ENCODE measurements at regions not wholly inside any gene's neighbourhood (a gene's known extent, or its start where the extent isn't known, plus 50 kb on each side); places are given as distances from the start of the nearest gene placed in this dataset.
A peak's percentile ranks its signal among the peaks of the same experiment; 100 is the strongest.

DNA sequence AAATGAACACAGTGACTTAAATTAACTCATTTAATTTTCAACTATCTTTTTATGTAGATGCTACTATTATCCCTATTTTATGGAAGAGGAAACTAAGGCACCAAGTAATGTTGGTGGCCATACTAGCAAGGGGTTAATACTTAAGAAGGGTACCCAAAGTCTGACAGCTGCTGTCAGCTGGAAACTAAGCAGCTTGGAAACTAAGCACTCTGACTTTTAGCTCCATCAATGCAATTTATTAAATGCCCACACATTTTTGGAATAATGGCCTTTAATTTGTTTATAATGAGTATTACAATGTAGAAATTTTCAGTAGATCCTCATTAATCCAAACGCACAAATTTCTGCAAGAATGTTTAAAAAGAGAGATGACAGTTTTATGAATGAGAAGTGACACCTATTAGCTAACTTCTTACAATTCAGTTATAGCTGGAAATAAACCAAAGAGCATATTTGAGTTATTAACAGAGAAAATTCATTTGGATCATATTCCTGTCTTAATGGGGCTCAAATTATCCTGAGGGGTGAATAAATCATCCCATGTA lies 483.1 kb upstream of the MBL2 start:
- H3K4me1 ChIP-seq (ENCODE audit: low read depth) = no peaks in the 10 kb centered on the region
- no peaks in the 10 kb centered on the region for H3K9me3 ChIP-seq (ENCODE audit: low read depth)
- TF ChIP-seq CTCF (IDR thresholded peaks at IDR 0.05; ENCODE audit: low read depth, low read length) = no peak
- H3K27me3 ChIP-seq = no peaks in the 10 kb centered on the region
- H3K36me3 ChIP-seq = no peaks in the 10 kb centered on the region
- DNase-seq (ENCODE audit: low read depth in 1 of 2, low spot score in 1 of 2) = no peak
- no peak overlapping the region for H3K4me3 ChIP-seq
- no peak overlapping the region for H3K27ac ChIP-seq

DNA sequence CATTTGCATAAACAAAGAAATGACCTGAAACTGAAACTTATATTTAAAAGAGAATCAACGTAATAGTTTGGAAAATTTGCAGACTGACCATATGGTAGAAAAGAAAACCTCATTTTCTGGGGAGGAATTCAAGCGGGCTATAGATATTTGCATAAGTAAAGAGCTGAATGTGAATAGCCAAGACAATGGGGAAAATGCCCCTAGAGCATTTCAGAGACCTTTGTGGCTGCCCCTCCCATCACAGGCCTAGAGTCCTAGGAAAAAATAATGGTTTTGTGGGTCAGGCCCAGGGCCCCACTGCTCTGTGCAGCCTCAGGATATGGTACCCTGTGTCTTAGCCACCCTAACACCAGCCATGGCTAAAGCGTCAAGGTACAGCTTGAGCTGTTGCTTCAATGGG lies 480.6 kb upstream of the MBL2 start:
- Histone ChIP-seq H3K4me1 (ENCODE audit: low read depth) (no peaks in the 10 kb centered on the region), H3K36me3 (no peaks in the 10 kb centered on the region), H3K27ac (no peak overlapping the region), H3K27me3 (no peaks in the 10 kb centered on the region), H3K4me3 (no peak overlapping the region), H3K9me3 (ENCODE audit: low read depth) (no peaks in the 10 kb centered on the region)
- TF ChIP-seq CTCF (IDR thresholded peaks at IDR 0.05; ENCODE audit: low read depth, low read length) = no peak
- DNase-seq (ENCODE audit: low read depth in 1 of 2, low spot score in 1 of 2) = no peak

- no peak for DNase-seq (ENCODE audit: low read depth in 1 of 2, low spot score in 1 of 2)
- TF ChIP-seq CTCF (IDR thresholded peaks at IDR 0.05; ENCODE audit: low read depth, low read length) = no peak
- Histone ChIP-seq H3K27me3 (no peaks in the 10 kb centered on the region), H3K4me3 (no peak overlapping the region), H3K9me3 (ENCODE audit: low read depth) (no peaks in the 10 kb centered on the region), H3K27ac (no peak overlapping the region), H3K4me1 (ENCODE audit: low read depth) (no peaks in the 10 kb centered on the region), H3K36me3 (no peaks in the 10 kb centered on the region)
Observed at GRCh38 chr10:53239873-53240272, 467.3 kb upstream of the MBL2 start.

DNA sequence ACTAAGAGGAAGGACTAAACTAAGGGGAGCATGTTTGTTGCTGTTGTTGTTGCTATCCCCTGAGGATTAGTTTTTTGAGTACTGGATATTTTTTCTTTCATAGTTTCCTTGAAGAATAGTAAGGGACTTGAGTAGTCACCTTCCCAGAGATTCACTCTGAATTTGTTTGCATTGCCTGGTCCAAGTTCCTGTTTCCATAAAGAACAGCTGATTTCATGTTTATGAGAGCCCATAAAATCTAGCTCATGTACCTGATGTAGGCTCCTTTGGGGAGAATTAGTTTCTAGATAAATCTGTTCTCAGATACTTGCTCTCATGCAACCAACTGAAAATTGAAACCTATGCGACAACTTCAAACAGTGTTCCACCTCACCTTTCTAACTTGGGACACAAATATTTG lies 464.4 kb upstream of the MBL2 start:
- no peak overlapping the region for H3K4me3 ChIP-seq
- DNase-seq (ENCODE audit: low read depth in 1 of 2, low spot score in 1 of 2) = no peak
- no peaks in the 10 kb centered on the region for H3K27me3 ChIP-seq
- TF ChIP-seq CTCF (IDR thresholded peaks at IDR 0.05; ENCODE audit: low read depth, low read length) = no peak
- peaks cover 15% of the 10 kb centered on the region for H3K4me1 ChIP-seq (ENCODE audit: low read depth)
- H3K9me3 ChIP-seq (ENCODE audit: low read depth) = no peaks in the 10 kb centered on the region
- no peak overlapping the region for H3K27ac ChIP-seq
- no peaks in the 10 kb centered on the region for H3K36me3 ChIP-seq

GRCh38 chr10:53233749-53234148 lies 461.2 kb upstream of the MBL2 start:
- Histone ChIP-seq H3K36me3 (no peaks in the 10 kb centered on the region), H3K27me3 (no peaks in the 10 kb centered on the region), H3K27ac (peak overlapping the region; percentile 5), H3K4me3 (no peak overlapping the region), H3K4me1 (ENCODE audit: low read depth) (peaks cover 15% of the 10 kb centered on the region), H3K9me3 (ENCODE audit: low read depth) (no peaks in the 10 kb centered on the region)
- DNase-seq (ENCODE audit: low read depth in 1 of 2, low spot score in 1 of 2) = no peak
- no peak for TF ChIP-seq CTCF (IDR thresholded peaks at IDR 0.05; ENCODE audit: low read depth, low read length)

GRCh38 chr10:53230651-53231050 lies 458.1 kb upstream of the MBL2 start:
- H3K9me3 ChIP-seq (ENCODE audit: low read depth) = no peaks in the 10 kb centered on the region
- H3K36me3 ChIP-seq = no peaks in the 10 kb centered on the region
- H3K27me3 ChIP-seq = no peaks in the 10 kb centered on the region
- no peak for DNase-seq (ENCODE audit: low read depth in 1 of 2, low spot score in 1 of 2)
- H3K4me1 ChIP-seq (ENCODE audit: low read depth) = peaks cover 15% of the 10 kb centered on the region
- H3K27ac ChIP-seq = no peak overlapping the region
- TF ChIP-seq CTCF (IDR thresholded peaks at IDR 0.05; ENCODE audit: low read depth, low read length) = no peak
- no peak overlapping the region for H3K4me3 ChIP-seq
